ENCODE measurements at regions not wholly inside any gene's neighbourhood (a gene's known extent, or its start where the extent isn't known, plus 50 kb on each side); places are given as distances from the start of the nearest gene placed in this dataset.

DNA sequence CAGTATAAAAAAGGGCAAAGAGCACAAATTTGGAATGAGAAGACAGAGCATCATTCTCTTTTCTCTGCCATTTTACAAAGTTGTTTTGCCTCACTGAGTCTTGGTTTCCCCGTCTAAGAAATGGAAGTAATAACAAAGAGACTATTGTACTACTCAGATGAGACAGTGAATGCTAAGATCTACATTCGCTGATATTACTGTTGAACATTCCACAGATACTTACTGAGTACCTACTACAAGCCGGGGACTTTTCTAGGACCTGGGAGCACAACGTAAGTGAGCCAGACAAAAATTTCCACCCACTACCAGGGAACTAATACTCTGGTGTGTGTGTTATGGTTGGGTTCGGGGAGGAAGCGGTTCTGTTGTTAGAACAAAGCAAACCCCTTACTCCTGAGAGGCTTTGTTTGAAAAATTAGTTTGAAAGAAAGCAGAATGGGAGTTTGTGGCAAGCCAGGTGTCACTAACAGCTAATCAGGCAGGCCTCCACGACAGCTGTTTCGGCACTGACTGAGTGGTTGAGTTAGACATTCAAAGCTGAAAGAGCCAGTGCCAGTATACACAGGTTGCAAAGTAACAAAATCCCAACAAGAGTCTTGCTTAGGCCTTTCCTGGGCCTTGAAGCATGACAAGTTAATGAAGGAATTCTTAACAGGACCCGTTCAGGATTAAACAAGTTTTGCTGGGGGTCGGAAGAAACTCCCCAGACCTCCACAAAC lies 458.3 kb downstream of the EDEM1 start:
- H3K9ac ChIP-seq (ENCODE audit: low read depth, low read length) = no peak overlapping the region
- no peak overlapping the region for H3K27ac ChIP-seq (ENCODE audit: low read depth, low read length)
- H3K4me3 ChIP-seq (ENCODE audit: low read depth, low read length) = no peak overlapping the region
- H3K4me1 ChIP-seq (ENCODE audit: control insufficient read depth, insufficient read depth, low read length) = no peaks in the 10 kb centered on the region
- no peaks in the 10 kb centered on the region for H3K36me3 ChIP-seq (ENCODE audit: control insufficient read depth, insufficient read depth, low read length)
- no peaks in the 10 kb centered on the region for H3K27me3 ChIP-seq (ENCODE audit: control insufficient read depth, insufficient read depth, low read length)
- no peaks in the 10 kb centered on the region for H3K9me3 ChIP-seq (ENCODE audit: control insufficient read depth, insufficient read depth, low read length)

DNA sequence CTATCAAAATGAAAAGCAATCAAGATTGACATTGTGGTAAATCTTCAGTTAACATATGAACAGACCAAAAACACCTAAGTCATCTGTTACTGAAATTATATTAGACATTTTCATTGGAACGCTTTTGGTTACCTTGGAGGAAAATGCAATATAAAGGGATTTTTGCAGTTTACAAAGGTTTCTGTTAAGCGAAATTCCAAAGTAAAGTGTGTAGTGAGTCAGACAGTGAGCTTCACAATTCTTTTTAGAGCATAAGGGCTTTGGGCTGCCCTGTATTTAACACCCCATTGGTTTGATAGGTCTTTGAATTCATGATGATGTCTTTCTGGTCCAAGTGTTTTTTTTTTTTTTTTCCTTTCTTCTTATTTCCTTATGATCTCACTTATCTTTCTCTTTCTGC lies 462.8 kb downstream of the EDEM1 start:
- Histone ChIP-seq H3K4me1 (ENCODE audit: control insufficient read depth, insufficient read depth, low read length) (no peaks in the 10 kb centered on the region), H3K36me3 (ENCODE audit: control insufficient read depth, insufficient read depth, low read length) (no peaks in the 10 kb centered on the region), H3K27ac (ENCODE audit: low read depth, low read length) (no peak overlapping the region), H3K4me3 (ENCODE audit: low read depth, low read length) (no peak overlapping the region), H3K27me3 (ENCODE audit: control insufficient read depth, insufficient read depth, low read length) (no peaks in the 10 kb centered on the region), H3K9me3 (ENCODE audit: control insufficient read depth, insufficient read depth, low read length) (no peaks in the 10 kb centered on the region), H3K9ac (ENCODE audit: low read depth, low read length) (no peak overlapping the region)

DNA sequence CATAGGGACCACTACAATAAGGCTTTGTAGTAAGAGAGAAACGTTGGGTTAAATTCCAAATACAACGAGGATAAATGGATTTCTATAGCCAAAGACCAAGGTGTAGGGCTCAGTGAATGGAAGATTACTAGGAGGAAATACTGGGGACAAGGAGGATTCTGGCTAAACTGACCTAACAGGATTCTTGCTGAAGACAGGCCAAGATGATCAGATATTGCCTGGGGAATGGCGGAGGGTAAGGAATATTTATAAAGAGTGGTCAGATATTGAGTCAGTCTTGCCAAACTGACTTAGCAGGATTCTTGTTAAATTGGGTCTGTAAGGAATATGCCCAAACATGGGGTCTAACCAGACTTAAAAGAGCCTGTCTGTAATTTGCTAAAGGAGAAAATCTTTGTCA lies 463.8 kb downstream of the EDEM1 start:
- H3K27ac ChIP-seq (ENCODE audit: low read depth, low read length) = no peak overlapping the region
- no peaks in the 10 kb centered on the region for H3K4me1 ChIP-seq (ENCODE audit: control insufficient read depth, insufficient read depth, low read length)
- no peak overlapping the region for H3K4me3 ChIP-seq (ENCODE audit: low read depth, low read length)
- no peaks in the 10 kb centered on the region; the same call in 1 of the 2 replicates for H3K9me3 ChIP-seq (ENCODE audit: control insufficient read depth, insufficient read depth, low read length)
- H3K9ac ChIP-seq (ENCODE audit: low read depth, low read length) = no peak overlapping the region
- no peaks in the 10 kb centered on the region for H3K36me3 ChIP-seq (ENCODE audit: control insufficient read depth, insufficient read depth, low read length)
- H3K27me3 ChIP-seq (ENCODE audit: control insufficient read depth, insufficient read depth, low read length) = no peaks in the 10 kb centered on the region

DNA sequence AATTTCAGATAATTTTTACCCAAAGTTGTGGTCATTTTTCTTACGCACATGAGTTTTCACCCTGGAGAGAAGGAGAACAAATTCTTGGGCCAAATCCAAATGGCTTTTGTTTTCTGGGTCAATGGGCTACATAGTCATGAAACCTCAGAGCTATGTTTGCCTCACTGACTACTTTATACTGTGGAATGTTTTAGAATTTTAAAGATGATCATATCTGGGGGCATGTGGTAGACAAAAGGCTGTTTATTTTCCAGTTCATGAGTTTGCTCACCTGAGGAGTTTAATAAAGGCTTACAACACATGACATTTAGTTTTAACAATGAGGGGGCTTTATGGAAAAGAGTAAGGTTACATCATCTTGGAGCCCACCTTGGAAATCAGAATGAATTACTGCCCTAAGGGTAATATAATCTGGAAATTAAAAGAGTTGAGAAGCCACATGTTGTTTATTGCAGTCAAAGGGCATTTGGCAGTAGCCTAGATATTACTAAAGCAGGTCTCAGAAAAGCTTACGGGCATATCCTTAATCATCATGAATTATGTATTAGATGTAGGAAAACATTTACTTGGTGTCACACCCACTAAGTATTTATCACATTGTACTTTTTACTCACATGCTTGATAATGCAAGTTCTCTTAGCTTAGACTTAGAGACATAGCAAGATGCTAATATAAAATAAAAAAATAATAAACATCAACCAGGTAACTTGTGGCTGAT lies 466.1 kb downstream of the EDEM1 start:
- Histone ChIP-seq H3K9ac (ENCODE audit: low read depth, low read length) (no peak overlapping the region), H3K9me3 (ENCODE audit: control insufficient read depth, insufficient read depth, low read length) (peaks cover 4% of the 10 kb centered on the region; the same call in 1 of the 2 replicates), H3K4me1 (ENCODE audit: control insufficient read depth, insufficient read depth, low read length) (no peaks in the 10 kb centered on the region), H3K36me3 (ENCODE audit: control insufficient read depth, insufficient read depth, low read length) (no peaks in the 10 kb centered on the region), H3K4me3 (ENCODE audit: low read depth, low read length) (no peak overlapping the region), H3K27ac (ENCODE audit: low read depth, low read length) (no peak overlapping the region), H3K27me3 (ENCODE audit: control insufficient read depth, insufficient read depth, low read length) (no peaks in the 10 kb centered on the region)

DNA sequence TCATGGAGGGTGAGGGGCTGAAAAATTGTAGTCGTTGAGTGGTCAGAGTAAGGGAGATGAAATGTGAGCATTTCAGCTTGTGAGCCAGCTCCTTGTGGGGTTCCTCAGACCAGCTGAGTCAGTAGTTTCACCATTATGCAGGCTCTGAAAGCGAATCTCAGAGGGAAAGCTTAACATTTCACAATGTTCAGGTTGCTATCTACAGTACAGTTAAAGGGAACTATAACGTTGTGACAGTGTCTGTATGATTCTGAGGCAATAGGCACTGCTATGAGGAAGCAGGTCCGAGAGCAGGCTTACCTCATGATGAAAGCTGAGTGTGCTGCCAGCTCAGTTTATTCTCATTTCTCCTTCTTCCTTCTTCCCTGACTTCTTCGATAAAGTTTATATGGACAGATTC lies 469.6 kb downstream of the EDEM1 start:
- Histone ChIP-seq H3K9ac (ENCODE audit: low read depth, low read length) (no peak overlapping the region), H3K36me3 (ENCODE audit: control insufficient read depth, insufficient read depth, low read length) (no peaks in the 10 kb centered on the region), H3K27me3 (ENCODE audit: control insufficient read depth, insufficient read depth, low read length) (no peaks in the 10 kb centered on the region), H3K9me3 (ENCODE audit: control insufficient read depth, insufficient read depth, low read length) (peaks cover 4% of the 10 kb centered on the region; the same call in 1 of the 2 replicates), H3K4me3 (ENCODE audit: low read depth, low read length) (no peak overlapping the region), H3K27ac (ENCODE audit: low read depth, low read length) (no peak overlapping the region), H3K4me1 (ENCODE audit: control insufficient read depth, insufficient read depth, low read length) (no peaks in the 10 kb centered on the region)

DNA sequence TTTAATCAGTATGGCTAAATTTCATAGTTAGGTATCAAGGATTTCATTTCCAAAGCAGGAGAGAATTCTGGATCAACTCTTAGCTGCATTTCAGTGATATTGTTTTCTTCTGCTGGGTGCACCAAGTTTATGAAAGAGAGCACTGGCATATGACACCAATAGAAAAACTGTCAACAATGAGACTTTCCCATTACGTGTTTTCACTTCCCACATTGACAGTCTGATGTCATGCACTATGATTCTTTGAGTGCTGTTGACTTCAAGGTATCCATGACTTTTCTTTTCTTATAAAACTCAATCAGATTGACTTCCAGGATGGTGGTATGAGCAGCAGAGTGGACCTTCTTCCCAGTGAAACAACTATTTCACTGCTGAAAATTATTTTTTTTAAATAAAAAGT lies 476.1 kb downstream of the EDEM1 start:
- Histone ChIP-seq H3K36me3 (ENCODE audit: control insufficient read depth, insufficient read depth, low read length) (no peaks in the 10 kb centered on the region), H3K9me3 (ENCODE audit: control insufficient read depth, insufficient read depth, low read length) (peaks cover 19% of the 10 kb centered on the region), H3K27me3 (ENCODE audit: control insufficient read depth, insufficient read depth, low read length) (no peaks in the 10 kb centered on the region), H3K4me3 (ENCODE audit: low read depth, low read length) (no peak overlapping the region), H3K27ac (ENCODE audit: low read depth, low read length) (no peak overlapping the region), H3K9ac (ENCODE audit: low read depth, low read length) (no peak overlapping the region), H3K4me1 (ENCODE audit: control insufficient read depth, insufficient read depth, low read length) (no peaks in the 10 kb centered on the region)

DNA sequence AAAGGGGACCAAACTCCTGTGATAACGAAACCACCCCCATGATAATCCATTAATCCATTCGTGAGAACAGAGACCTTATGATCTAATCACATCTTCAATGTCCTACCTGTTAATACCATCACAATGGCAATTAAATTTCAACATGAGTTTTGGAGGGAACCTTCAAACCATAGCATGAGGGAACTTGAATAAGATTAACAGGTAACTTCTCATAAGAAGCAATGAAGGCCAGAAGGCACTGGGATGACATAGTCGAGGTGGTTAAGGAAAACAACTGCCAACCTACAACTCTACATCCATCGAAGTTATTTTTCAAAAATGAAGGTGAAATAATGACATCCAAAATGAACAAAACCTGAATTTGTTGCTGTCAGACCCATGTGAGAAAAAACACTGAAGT lies 478.9 kb downstream of the EDEM1 start:
- Histone ChIP-seq H3K4me1 (ENCODE audit: control insufficient read depth, insufficient read depth, low read length) (no peaks in the 10 kb centered on the region), H3K27me3 (ENCODE audit: control insufficient read depth, insufficient read depth, low read length) (no peaks in the 10 kb centered on the region), H3K4me3 (ENCODE audit: low read depth, low read length) (no peak overlapping the region), H3K36me3 (ENCODE audit: control insufficient read depth, insufficient read depth, low read length) (no peaks in the 10 kb centered on the region), H3K9ac (ENCODE audit: low read depth, low read length) (no peak overlapping the region), H3K27ac (ENCODE audit: low read depth, low read length) (no peak overlapping the region), H3K9me3 (ENCODE audit: control insufficient read depth, insufficient read depth, low read length) (peaks cover 19% of the 10 kb centered on the region)

DNA sequence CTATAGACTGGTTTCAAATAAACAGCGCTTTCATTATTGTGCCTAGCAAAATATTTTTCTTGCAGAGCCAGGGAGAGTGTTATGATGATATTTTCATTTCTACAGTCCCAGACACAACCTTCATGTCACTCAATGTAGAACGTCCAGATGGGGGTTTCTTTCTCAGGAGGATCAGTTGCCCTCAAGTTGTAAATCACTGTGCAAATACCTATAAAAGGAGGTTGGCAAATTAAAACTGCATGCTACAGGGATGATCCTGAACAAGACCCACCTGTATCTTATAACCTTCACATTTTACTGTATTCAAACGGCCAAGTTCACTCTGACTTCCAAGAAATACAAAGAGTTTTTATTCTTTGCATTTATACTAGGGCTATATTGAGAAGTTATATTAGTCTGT lies 486.0 kb downstream of the EDEM1 start:
- H3K27me3 ChIP-seq (ENCODE audit: control insufficient read depth, insufficient read depth, low read length) = no peaks in the 10 kb centered on the region
- no peaks in the 10 kb centered on the region for H3K36me3 ChIP-seq (ENCODE audit: control insufficient read depth, insufficient read depth, low read length)
- H3K4me1 ChIP-seq (ENCODE audit: control insufficient read depth, insufficient read depth, low read length) = no peaks in the 10 kb centered on the region
- H3K27ac ChIP-seq (ENCODE audit: low read depth, low read length) = no peak overlapping the region
- no peak overlapping the region for H3K9ac ChIP-seq (ENCODE audit: low read depth, low read length)
- no peaks in the 10 kb centered on the region for H3K9me3 ChIP-seq (ENCODE audit: control insufficient read depth, insufficient read depth, low read length)
- no peak overlapping the region for H3K4me3 ChIP-seq (ENCODE audit: low read depth, low read length)

DNA sequence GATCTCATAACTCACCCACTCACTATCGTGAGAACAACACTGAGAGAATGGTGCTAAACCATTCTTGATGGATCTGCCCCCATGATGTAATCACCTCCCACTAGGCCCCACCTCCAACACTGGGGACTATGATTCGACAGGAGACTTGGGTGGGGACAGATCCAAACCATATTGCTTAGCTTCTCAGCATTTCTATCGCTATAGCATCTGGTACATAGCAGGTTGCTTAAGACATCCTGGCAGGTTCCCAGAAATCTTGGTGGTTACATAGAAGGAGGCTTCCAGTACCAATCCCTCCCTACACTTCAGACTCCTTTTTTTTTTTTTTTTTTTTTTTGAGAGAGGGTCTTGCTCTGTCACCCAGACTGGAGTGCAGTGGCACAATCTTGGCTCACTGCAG lies 487.8 kb downstream of the EDEM1 start:
- H3K27me3 ChIP-seq (ENCODE audit: control insufficient read depth, insufficient read depth, low read length) = no peaks in the 10 kb centered on the region
- H3K36me3 ChIP-seq (ENCODE audit: control insufficient read depth, insufficient read depth, low read length) = no peaks in the 10 kb centered on the region
- no peak overlapping the region for H3K9ac ChIP-seq (ENCODE audit: low read depth, low read length)
- H3K9me3 ChIP-seq (ENCODE audit: control insufficient read depth, insufficient read depth, low read length) = no peaks in the 10 kb centered on the region
- no peak overlapping the region for H3K27ac ChIP-seq (ENCODE audit: low read depth, low read length)
- no peak overlapping the region for H3K4me3 ChIP-seq (ENCODE audit: low read depth, low read length)
- no peaks in the 10 kb centered on the region for H3K4me1 ChIP-seq (ENCODE audit: control insufficient read depth, insufficient read depth, low read length)

DNA sequence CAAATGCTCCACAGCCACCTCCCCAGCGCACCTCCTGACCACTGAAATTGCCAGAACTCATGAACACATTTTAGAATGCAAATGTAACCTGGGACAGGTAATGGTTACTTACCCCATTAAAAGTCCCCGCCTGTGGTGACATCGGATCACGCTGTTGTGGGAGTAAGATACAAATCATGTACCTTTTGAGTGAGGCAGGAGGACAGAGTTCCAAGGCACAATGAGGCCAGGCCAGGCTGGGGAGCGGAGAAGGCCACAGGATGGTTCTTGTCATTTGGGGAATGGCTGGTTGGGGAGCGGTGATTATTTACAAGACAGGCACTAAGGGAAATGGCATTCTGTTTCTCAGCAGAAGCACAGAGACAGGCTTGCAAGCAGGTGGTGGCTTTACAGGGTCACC lies 490.0 kb downstream of the EDEM1 start:
- no peak overlapping the region for H3K4me3 ChIP-seq (ENCODE audit: low read depth, low read length)
- H3K4me1 ChIP-seq (ENCODE audit: control insufficient read depth, insufficient read depth, low read length) = no peaks in the 10 kb centered on the region
- 0 out of 2 replicates have a peak, but pooled peaks cover 4% of the 10 kb centered on the region for H3K9me3 ChIP-seq (ENCODE audit: control insufficient read depth, insufficient read depth, low read length)
- no peaks in the 10 kb centered on the region for H3K36me3 ChIP-seq (ENCODE audit: control insufficient read depth, insufficient read depth, low read length)
- H3K27me3 ChIP-seq (ENCODE audit: control insufficient read depth, insufficient read depth, low read length) = no peaks in the 10 kb centered on the region
- H3K27ac ChIP-seq (ENCODE audit: low read depth, low read length) = no peak overlapping the region
- no peak overlapping the region for H3K9ac ChIP-seq (ENCODE audit: low read depth, low read length)

DNA sequence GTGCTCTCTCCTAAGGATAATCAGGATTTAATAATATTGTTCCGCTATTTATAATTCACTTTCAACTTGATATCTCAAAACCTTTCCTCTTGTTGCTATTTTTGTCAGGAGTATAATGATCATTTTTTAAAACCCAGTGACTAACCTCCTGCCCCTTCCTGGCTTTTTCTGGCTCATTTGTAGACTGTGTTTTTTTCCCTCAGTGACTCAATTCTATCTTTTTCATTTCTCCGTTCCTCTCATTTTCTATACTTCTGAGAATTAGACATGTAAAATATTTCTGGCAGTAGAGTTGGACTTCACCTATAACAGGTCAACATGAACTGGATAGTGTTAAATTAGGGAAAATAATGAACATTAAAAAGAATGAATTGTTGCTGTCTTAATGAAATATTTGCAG lies 490.7 kb downstream of the EDEM1 start:
- Histone ChIP-seq H3K4me1 (ENCODE audit: control insufficient read depth, insufficient read depth, low read length) (no peaks in the 10 kb centered on the region), H3K27ac (ENCODE audit: low read depth, low read length) (no peak overlapping the region), H3K4me3 (ENCODE audit: low read depth, low read length) (no peak overlapping the region), H3K36me3 (ENCODE audit: control insufficient read depth, insufficient read depth, low read length) (no peaks in the 10 kb centered on the region), H3K27me3 (ENCODE audit: control insufficient read depth, insufficient read depth, low read length) (no peaks in the 10 kb centered on the region), H3K9ac (ENCODE audit: low read depth, low read length) (no peak overlapping the region), H3K9me3 (ENCODE audit: control insufficient read depth, insufficient read depth, low read length) (0 out of 2 replicates have a peak, but pooled peaks cover 4% of the 10 kb centered on the region)

Data from HUES48 (cell line).